Tibial nerve (tissue), 4 donors: ENCODE measurements at regions not wholly inside any gene's neighbourhood (a gene's known extent, or its start where the extent isn't known, plus 50 kb on each side); places are given as distances from the start of the nearest gene placed in this dataset.

ENCODE experiments used
- EP300 ChIP-seq, 2 donors: sonication (generic); formaldehyde crosslinking; IDR thresholded peaks; one replicate each; pipeline ENCODE4 v1.6.1; 2017; ENCODE audit warnings: antibody characterized with exemption in 2 of 2, mild to moderate bottlenecking in 1 of 2
- POLR2A ChIP-seq, 2 donors: fragments of 450-650 bp; IDR thresholded peaks; one replicate each; pipeline ENCODE4 v1.6.1; 2017; ENCODE audit warnings: antibody characterized with exemption in 2 of 2, mild to moderate bottlenecking in 2 of 2, moderate library complexity in 2 of 2
- TF ChIP-seq, protein P1 (sequence below), 5 experiments: fragments of 200-600 bp in 3 of 5; fragments of 450-650 bp in 2 of 5; sonication (generic) in 3 of 5; IDR thresholded peaks; one replicate each; pipeline ENCODE4 v1.5.1; 2016 to 2019; ENCODE audit warnings: antibody characterized with exemption in 5 of 5, mild to moderate bottlenecking in 3 of 5, moderate library complexity in 2 of 5

- TF ChIP-seq, protein P1, sequence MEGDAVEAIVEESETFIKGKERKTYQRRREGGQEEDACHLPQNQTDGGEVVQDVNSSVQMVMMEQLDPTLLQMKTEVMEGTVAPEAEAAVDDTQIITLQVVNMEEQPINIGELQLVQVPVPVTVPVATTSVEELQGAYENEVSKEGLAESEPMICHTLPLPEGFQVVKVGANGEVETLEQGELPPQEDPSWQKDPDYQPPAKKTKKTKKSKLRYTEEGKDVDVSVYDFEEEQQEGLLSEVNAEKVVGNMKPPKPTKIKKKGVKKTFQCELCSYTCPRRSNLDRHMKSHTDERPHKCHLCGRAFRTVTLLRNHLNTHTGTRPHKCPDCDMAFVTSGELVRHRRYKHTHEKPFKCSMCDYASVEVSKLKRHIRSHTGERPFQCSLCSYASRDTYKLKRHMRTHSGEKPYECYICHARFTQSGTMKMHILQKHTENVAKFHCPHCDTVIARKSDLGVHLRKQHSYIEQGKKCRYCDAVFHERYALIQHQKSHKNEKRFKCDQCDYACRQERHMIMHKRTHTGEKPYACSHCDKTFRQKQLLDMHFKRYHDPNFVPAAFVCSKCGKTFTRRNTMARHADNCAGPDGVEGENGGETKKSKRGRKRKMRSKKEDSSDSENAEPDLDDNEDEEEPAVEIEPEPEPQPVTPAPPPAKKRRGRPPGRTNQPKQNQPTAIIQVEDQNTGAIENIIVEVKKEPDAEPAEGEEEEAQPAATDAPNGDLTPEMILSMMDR (IDR thresholded peaks at IDR 0.05), result no peak
- TF ChIP-seq POLR2A (IDR thresholded peaks at IDR 0.05) (no peak), EP300 (IDR thresholded peaks at IDR 0.05) (no peak)
Measured at GRCh38 chr2:122590524-122590923, 835.1 kb downstream of the TSN start.
